ENCODE measurements at regions not wholly inside any gene's neighbourhood (a gene's known extent, or its start where the extent isn't known, plus 50 kb on each side); places are given as distances from the start of the nearest gene placed in this dataset.

- no peak for TF ChIP-seq CTCF (IDR thresholded peaks at IDR 0.05)
- no peak for TF ChIP-seq EP300 (IDR thresholded peaks at IDR 0.05)
These were observed 310.3 kb downstream of the TRIM36 start for GRCh38 chr5:114859438-114859735.
